ENCODE measurements at regions not wholly inside any gene's neighbourhood (a gene's known extent, or its start where the extent isn't known, plus 50 kb on each side); places are given as distances from the start of the nearest gene placed in this dataset.

DNA sequence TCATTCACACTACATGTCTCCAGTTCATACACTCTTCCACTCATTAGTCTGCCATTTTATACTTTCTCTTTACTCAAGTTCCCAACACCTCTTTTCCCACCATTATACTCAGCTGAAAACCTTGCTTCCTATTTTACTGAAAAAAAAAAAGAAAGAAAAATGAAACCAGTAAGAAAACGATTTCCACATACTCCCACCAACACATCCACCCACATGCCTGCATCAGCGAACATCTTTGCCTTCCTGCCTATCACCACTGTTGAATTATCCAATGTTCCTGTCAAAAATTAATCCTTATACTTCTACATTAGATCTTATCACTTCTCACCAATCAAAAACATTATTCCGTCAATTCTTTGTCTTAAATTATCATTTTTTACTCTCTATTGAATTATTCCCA, 188.1 kb upstream of the FAM241A start:
- DNase-seq (ENCODE audit: low read depth, low spot score) = no peak

DNA sequence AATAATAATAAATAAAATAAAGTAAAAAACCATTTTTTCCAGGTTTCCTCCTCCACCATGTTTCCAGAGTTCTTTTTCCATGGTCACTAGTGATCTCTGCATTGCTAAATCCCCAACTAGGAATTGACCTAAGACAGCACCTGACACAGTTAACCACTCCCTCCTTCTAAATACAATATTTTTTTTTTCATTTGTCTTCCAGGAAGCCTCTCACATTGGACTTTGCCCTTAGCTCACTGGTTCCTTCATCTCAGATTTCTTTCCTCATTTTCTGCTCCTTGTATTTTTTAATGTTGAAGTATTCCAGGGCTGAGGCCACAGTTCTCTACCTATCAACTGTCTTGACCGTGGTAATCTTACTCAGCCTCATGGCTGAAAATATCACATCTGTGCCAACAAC, 187.3 kb upstream of the FAM241A start:
- no peak for DNase-seq (ENCODE audit: low read depth, low spot score)

DNA sequence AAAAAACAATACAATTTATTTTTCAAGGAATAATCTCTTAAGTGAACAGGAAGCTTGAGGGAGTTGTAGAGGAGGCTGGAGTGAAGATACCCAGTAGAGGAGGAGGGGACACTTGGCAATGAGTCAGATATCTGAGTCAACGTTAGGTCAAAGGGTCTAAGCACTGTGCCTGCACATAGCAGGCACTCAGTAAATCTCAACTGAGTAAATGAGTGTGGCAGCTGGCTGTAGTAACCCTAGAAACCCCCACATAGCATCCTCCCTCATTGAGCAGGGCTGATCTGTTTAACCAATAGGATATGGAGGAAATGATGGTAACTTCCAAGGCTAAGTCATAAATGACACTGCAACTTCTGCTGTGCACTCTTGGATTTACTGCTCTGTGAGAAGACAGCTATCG, 186.0 kb upstream of the FAM241A start:
- peak; percentile 18 for DNase-seq (ENCODE audit: low read depth, low spot score)

DNA sequence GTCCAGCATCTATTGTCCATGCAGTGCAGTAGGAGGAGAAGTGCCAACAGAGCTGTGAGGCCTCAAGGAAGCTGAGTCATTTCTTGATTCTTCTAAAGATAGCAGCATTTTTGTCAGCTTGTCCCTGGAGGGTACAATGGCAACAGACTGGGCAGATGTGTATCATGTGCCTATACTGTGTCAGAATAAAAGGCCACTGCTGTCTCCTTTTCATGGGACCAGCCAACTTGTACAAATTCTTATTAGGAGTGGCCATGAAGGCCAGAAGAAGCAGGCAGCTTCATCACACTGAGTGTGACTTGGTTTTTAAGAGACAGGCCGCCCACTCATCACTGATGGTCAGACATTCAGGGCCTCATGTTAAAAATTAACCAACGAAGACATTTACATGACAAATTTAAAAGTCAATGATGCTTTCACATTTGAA, 185.0 kb upstream of the FAM241A start:
- DNase-seq (ENCODE audit: low read depth, low spot score) = peak; percentile 28

- peak; percentile 10 for DNase-seq (ENCODE audit: low read depth, low spot score)
Measured at GRCh38 chr4:111961026-111961425, 184.2 kb upstream of the FAM241A start.

DNA sequence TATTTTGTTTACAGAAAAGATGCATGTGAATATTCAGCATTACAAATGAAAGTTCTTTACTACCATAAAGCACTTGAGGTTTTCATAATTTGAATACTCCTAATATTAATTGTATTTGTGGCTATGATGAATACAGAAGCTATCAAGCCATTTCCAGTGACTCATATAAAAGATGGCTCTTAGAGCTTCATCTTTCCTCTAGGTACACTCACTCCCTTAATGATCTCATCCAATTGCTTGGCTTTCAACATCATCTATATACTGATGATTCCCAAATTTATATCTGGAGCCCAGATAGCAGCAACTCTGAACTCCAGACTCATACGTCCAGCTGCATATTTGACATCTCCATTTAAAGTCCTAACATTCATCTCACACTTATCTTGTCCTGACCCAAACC, 183.4 kb upstream of the FAM241A start:
- no peak for DNase-seq (ENCODE audit: low read depth, low spot score)

DNA sequence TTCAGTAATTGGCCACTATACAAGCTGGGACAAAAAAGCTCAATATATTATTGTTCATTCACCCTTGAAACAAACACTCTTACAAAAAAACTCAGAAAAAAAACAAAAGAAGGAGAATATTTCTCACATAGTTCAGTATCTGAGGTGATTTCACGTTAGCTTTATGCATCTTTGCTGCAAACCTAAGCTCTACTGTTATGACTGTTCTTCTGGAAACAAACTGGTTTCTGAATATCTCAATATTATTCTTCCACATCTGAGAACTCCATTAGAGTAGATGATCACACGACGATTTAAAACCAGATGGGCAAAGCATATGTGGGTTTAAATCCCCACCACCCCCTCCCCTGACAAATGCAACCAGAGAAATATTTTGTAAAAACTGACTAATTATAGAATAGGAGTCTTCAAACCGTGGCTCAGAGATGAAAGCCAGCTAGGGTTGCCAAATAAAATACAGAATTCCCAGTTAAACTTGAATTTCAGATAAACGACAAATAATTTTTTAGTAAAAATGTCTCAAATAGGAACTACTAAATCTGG, 182.0 kb upstream of the FAM241A start:
- no peak for DNase-seq (ENCODE audit: low read depth, low spot score)

- peak; percentile 32 for DNase-seq (ENCODE audit: low read depth, low spot score)
Measured at GRCh38 chr4:111977419-111977965, 167.8 kb upstream of the FAM241A start.

GRCh38 chr4:111979921-111980320, 165.3 kb upstream of the FAM241A start:
- no peak for DNase-seq (ENCODE audit: low read depth, low spot score)

DNA sequence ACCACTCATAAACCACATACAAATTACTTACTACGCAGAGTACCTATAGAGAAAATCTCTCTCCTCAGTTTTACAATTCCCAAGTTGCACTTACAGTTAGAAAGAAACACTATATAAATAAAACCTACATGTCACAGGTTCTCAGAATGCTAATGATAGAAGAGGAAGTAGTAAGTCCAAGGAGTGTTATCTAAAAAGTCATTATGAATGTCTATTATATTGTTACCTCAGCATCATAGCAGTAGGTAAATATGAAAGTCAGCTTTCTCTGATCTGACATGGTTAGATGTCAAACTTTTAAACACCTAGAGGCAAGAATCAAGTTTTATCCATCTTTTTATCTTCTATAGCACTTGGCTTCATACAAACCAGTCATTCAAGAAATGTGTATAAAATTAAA, 163.2 kb upstream of the FAM241A start:
- DNase-seq (ENCODE audit: low read depth, low spot score) = no peak

DNA sequence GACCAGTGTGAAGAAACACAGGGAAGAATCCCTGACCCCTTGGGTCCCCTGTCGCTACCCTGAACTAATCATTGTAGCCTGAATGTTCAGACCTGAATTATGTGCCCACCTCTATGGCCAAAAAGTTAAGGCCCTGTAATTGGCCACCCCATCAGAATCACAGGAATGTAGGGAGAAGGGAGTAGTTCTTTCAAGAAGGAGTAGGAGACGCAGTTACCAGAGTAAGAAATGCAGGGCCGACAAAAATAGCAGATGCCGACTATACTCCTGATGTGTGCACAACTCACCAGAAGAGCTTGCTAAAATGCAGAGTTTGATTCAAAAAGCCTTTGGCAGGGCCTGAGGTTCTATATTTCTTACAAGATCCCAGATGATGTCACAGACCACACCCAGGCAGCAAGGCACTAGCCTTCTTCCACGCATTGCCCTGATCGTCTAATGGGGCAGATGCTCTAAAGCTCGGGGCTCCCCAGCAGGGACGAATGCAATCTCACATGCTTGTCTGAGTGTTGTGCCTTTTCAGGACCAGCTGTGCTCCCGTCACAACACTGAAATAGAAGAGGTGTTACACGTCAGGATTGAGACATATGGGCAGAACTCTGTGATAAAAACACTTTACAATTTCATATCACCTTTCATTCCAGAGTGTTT, 161.0 kb upstream of the FAM241A start:
- DNase-seq (ENCODE audit: low read depth, low spot score) = no peak

GRCh38 chr4:111985426-111985825, 159.8 kb upstream of the FAM241A start:
- DNase-seq (ENCODE audit: low read depth, low spot score) = no peak

- DNase-seq (ENCODE audit: low read depth, low spot score) = no peak
Measured at GRCh38 chr4:111986095-111986494, 159.2 kb upstream of the FAM241A start.

- no peak for DNase-seq (ENCODE audit: low read depth, low spot score)
Measured at GRCh38 chr4:111988514-111988913, 156.7 kb upstream of the FAM241A start.

- DNase-seq (ENCODE audit: low read depth, low spot score) = no peak
Measured at GRCh38 chr4:111989817-111990216, 155.4 kb upstream of the FAM241A start.

- DNase-seq (ENCODE audit: low read depth, low spot score) = no peak
Measured at GRCh38 chr4:111991163-111991562, 154.1 kb upstream of the FAM241A start.

DNA sequence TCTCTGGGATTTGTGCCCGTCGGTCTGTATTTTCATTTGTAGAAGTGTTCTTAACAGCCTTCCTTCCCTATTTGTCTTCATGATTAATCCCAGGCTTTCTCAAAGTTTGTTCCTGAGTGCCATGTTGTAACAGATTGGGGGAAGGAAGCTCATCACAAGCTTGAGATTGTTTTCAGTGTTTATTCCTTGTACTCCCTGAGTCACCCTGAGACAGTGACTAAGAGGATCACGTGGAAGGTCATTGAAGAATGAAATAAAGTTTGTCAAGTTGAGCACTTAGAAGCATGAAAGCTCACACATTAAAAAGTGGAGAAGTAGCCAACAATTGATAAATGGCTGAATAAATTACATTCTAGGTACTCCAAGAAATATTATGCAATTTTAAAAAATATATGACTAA, 153.5 kb upstream of the FAM241A start:
- no peak for DNase-seq (ENCODE audit: low read depth, low spot score)

DNA sequence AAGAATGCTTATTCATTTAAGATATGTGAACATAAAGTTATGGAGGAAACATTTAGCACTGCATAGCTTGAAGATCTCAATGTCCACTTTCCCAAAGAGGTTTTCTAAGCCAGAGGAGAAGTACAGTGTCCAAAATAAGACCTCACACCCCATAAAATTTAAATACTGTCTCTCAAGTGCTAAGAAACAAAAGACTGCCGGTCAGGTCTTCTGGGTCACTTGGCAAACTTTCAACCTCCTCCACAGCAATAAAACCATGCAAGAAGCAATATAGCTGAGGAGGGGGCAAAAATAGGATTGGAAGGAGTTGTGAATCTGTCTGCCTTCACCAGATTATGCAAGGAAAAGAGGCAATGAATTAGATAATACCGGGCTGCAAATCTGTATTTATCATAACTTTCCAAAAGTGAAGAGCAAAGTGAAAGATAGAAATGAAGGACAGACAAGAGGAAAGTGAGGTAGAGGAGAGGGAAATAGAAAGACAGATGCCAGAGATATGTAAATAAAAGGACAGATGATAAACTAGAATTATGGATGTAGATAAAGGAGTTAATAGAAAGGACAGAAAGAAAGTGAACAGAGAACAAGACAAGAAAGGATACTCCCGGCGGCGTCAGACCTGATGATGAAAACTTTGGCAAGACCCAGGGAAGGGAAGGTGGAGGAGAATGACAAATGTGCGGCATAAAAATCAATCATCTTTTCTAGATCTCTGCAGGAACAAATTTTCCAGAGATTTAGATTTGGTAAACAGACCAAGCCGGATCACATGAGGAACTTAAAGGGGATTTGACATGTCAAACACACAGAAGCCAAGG, 152.7 kb upstream of the FAM241A start:
- no peak for DNase-seq (ENCODE audit: low read depth, low spot score)

DNA sequence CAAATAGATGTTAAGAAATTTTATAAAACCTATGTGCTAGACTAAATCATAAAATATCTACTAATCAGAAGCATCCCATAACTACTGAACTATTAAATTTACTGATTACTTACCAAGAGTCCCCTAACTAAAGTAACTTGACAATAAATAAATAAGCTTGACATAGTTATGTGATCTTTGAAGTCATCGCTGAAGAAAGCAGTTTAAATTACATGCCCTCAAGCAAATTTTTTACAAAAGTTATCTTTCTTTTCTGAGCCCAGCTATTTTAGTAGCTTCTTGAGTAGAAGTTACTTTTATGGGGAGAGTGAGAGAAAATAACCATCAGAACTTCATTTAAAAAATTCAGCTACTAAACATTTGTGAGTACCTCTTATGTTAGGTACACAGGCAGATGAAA, 150.9 kb upstream of the FAM241A start:
- DNase-seq (ENCODE audit: low read depth, low spot score) = no peak

- no peak for DNase-seq (ENCODE audit: low read depth, low spot score)
Measured at GRCh38 chr4:111997785-111998184, 147.5 kb upstream of the FAM241A start.

- no peak for DNase-seq (ENCODE audit: low read depth, low spot score)
Measured at GRCh38 chr4:111999801-112000200, 145.5 kb upstream of the FAM241A start.

DNA sequence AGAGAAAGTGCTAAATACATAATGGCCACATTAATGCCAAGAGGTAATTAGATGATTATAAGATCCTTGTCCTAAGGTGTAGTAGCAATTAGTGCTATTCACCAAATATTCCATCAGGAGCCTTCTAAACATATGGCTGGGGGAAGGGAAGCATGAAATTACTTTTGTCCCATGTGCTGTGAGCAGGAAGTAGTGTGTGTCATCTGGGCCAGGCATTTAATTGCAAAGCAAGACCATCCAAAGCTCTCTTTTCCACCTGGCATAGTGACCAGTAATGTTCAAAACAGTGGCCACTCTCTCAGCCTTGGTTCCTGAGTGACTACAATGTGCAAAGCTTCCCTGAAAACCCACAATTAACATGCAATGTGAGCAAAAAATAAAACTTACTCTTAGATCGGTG, 144.2 kb upstream of the FAM241A start:
- DNase-seq (ENCODE audit: low read depth, low spot score) = no peak

- no peak for DNase-seq (ENCODE audit: low read depth, low spot score)
Measured at GRCh38 chr4:112002248-112002661, 143.0 kb upstream of the FAM241A start.
